GM21786 (cell line): ENCODE measurements at regions not wholly inside any gene's neighbourhood (a gene's known extent, or its start where the extent isn't known, plus 50 kb on each side); places are given as distances from the start of the nearest gene placed in this dataset.

ENCODE experiments used
- ATAC-seq: cut with Tn5 transposase; IDR thresholded peaks from one replicate; pipeline ENCODE4 v1.9.1; 2021; ENCODE audit not compliant: unreplicated experiment

DNA sequence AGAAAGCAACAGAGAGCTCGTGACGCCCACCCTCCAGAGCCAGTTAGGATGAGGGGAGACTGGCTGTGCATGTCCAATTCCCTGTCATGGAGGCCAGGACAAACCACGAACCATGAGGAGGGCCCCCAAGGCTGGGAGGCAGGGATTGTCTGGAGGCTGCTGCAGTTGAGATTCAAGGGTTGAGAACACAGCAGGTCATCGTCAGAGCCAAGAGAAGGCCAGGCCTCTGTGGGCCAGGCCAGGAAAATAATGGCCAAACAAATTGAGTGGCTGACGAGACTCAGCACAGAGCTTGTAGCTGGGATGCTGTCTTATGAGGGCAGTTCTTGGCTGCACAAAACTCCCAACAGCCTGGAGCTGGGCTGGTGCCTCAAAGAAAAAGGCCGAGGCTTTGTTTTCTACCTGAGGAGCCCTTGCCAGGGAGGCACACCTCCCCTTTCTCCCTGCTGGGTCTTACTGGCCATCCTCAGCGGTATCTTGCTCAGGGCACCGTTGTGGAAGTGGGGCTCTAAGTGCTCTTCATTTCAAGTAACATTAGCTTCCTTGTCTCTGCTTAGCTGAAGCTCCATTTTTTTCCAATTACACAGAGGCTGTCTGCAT is 665.9 kb downstream of the BCL11B start:
- no peak for ATAC-seq

DNA sequence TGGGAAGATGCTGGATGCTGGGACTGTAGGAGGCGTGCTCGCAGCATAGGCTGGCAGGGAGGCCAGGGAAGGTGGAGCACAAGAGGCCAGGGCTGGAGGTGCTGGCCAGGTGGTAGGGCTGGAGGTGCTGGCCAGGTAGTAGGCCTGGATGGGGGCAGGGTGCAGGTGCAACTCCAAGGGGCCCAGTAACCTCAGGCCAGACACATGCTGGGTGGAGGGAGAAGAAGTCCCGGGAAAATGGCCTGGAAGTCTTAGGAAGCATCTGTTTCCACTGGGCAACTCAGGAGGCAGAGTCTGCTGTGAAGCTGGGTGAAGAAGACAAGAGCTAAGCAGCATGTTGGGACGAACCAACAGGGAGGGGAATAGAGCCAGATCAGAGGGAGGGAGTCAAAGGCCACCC is 665.2 kb downstream of the BCL11B start:
- no peak for ATAC-seq

DNA sequence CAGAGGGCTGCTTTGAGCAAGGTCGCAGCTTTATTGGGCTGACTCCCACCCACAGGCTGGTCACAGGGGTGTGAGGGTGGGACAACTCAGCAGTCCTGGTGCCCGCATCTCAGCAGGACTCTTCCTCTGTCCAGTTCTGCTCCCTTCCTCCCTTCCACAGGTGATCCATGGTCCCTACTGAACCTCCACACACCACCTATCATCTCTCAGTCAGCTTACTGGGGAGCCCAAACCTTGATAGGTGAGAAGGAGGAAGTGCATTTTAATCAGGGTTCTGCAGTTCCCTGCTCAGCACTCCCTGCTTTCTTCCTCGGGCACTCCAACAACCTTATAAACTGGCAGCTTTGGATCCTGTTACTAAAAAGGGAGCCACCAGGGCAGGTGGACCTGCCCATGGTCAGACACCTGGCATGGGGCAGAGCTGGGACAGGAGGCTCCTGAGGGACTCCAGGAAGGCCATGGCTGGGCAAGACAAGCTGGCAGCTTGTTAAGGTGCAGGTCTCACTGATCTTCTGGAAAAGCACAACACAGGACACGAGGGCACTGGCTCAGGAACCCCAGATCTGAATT is 664.6 kb downstream of the BCL11B start:
- no peak for ATAC-seq

DNA sequence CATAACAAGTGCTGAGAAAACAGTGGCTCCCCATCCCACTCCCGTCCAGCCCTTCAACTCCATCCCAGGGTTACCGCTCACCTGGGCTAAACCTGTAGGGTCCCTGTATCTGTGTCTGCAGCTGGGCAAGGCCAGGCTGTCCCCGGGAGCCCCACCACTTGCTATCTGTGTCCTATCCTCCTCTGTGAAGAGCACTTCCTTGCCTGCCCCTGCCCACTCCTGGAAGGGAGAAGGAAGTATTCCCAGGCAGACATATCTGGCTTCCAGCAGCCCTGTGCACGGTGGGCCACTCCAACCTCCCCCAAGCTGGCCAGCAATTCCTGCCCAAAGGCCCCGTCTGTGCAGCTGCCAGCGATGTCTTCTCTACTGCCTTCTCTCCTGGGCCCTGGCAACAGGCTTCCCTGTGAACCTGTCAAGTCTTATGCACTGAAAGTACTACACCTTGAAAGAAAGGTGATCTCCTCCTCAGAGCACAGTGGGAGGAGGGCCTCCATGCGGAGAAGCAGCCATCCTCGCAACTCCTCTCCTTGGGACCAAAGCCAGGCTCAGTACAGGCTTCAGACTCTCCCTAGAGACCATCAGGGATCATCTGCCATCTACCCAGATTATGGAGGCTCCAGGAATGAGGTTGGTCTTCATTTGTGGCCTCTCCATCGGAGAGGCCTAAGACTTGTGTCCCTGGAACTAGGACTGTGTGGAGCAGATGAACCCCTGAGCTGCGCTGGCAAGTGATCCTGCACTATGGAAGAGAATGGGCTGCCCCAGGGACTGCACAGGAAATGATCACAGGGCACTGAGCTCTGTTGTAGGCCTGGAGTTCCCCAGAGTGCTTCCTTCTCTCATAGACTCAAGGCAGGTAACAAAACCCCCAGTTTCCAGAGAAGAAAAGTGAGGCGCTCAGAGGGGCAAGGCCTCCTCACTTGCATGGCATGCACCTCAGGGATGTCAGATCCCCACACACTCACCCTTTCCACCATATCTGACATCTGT is 663.6 kb downstream of the BCL11B start:
- no peak for ATAC-seq

DNA sequence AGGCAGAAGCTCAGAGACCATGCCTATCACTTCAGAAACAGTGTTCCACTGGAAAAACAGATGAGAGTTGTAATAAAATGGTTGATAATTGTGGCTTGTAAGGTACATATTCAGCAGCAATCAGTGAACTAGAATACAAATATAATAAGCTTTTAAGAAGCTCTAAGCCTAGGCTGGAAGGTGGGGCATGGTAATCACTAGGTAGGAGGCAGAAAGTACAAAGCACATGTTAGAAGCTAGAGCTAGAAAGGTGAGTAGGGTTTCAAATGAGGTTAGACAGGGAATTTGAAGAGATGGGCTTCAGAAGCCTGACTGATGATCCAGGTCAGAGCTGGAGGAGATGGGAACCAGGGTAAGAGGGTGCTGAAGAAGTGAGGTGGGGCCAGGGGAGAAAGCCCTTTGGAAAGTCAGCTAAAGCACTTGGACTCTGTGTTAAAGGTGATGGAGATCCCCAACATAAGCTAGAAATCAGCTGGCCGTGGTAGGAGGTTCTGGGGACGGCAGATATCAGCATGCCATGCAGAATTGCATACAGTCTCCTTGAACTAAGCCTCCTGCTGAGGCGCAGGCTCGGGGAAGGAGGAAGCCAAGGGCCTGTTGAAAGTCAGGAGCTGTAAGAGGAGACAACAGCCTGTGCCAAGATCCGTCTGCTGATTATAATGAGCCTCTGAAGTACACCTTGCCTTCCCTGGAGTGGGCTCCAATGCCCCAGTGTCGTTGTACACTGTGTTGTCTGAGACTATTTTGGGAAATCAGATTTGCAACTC is 659.4 kb downstream of the BCL11B start:
- ATAC-seq: no peak

DNA sequence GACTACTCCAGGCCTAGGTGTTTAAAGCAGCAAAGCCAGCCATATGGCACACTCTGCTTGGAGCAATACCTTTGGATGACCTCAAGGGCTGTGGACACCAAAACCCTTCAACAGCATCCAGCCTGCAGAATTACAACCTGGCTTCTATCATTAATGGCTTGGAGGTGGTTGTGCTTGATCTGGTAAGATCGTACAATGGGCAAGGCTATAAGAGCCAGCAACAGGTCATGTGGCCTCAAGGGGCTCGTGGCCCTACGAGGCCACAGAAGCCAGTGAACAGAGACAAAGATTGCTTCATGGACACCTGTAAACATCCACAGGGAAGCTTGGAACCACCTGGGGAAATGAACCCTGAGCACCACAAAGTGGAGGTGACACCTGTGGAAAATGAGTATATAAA is 657.3 kb downstream of the BCL11B start:
- ATAC-seq: no peak

DNA sequence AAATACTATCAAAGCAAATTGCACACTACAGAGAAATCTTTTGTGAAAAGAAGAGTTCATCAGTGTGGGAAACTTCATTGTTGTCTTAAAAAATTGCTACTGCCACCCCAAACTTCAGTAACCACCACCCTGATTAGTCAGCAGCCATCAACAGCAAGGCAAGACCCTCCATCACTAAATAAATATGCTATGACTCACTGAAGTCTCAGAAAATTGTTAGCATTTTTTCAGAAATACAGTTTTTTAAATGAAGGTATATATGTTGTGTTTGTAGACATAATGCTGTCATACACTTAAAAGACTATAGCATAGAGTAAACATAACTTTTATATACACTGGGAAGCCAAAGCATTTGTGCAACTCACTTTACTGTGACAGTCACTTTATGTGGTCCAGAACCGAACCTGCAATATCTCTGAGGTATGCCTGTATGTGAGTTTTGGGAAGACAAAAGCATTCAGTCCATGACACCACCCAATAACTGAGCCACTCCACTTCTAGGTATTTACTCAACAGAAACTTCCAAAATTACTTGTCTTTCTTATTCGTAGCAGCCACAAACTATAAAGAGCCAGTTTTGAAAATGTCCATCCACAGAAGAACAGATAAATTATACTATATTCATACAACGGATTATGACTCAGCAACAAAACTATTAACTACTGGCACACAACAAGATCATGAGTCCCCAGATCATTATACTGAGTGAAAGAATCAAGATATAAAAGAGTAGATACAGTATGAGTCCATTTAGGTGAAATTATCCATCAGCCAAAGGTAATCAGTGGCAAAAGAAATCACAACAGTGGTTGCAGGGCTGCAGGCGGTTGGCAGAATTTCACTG is 649.6 kb downstream of the BCL11B start:
- no peak for ATAC-seq

DNA sequence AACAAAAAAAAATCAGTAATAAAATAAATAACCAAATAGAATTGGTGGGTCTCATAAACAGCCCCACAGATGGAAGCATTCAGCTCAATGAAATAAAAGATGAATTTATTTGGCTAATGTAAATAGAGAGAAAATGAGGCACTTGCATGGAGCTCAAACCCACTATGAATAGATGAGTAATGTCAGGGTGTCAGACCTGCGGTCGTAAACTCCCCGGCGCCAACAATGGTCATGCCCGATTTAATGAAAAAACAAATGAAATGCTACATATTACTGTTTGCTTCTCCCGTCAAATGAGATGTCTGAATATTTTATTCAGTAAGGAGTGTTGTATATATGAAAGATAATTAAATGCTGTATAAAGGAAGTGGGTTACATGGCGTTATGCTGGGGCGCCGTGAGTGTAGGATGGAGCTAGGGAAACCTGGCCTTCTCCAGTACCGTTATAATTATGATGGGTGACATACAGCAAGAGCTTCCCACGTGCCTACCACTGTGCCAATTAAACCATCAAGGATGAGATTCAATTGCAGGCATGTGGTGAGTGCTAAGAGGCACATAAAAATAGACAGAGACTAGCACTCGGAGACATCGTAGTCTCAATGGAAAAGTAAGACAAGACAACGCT is 648.1 kb downstream of the BCL11B start:
- no peak for ATAC-seq

DNA sequence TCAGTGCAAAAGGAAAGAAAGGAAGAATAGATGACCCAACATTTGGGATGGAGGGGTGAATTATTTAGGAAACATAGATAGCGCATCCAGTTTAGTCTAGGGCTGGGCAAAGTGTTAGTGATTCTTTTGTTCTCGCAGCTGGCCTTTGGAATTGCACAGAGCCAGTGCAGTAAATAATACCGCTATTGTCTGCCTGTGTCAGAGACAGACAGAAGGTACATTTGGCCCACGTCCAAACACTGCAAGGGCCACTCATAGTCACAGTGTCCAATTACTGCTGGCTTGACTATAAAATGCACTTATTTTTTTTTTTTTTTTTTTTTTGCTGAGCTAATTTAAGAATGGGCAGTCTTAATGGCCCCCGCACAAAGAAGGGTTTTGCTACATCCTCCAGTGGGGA is 638.6 kb downstream of the BCL11B start:
- ATAC-seq: no peak

DNA sequence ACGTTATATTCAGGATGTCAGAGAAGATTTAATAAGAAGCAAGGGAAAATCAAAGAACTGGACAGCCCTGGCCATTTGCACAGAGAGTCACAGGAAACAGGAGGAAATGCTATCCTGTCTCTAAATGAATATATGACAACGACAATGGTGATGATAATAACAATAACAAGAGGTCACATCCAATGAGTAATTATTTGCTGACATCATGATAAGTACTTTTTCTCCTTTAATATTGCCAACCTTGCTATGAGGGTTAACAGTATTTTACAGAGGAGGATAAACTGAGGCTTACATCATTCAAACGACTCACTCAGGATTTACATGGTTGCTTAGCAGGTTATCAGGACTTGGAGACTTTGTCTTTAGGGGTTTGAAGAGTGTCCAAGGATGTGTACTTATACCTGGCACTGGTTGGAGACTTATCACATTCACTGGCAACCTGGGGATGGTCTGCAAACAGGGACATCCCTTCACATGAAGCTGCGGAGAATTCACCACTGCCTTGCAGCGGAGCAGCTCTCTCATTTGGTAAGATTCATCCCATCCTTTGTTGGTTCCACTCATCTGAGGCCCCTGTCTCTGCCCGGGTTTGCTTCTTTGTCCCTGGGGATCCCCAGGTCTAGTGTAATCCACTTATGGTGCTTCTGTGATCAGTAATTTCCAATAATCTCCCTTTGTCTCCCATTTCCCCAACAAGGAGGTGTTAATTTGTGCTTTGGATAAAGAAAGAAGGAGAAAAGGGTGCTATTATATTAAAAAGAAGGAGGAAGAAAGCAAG is 637.8 kb downstream of the BCL11B start:
- ATAC-seq: no peak

DNA sequence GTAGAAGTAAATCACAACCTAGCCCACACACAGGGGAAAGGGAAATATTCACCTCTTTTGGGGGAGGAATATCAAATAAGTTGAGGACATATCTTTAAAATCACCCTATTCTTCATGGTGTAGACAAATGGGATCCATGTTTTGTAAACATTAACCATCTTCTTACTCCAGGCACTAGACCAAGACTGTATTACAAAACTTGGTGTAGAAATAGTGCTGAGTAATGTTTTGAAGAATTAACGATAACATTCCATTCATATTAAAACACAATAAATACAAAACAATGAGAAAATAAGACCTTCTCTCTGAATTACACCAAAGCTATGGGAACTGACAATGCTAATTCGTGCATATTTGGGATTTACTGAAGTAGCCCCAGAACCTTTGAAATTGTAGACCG is 633.6 kb downstream of the BCL11B start:
- no peak for ATAC-seq

DNA sequence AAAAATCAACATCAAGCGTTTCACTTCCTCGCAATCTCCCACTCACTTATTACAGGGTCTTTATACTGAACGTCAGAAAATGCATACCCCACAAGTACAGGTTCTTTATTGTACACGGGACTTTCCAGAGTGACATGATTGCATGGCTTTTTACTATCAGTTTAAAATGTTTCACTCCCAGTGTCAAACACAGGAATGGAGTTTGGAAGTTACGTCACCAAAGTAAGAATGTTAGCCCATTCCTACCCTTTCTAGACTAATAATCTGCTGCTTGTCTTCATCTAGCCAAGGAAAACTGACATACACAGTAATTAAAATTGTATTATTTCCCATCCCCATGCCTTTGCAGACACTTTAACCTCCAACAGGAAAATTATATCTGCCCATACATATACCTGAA is 624.2 kb downstream of the BCL11B start:
- no peak for ATAC-seq

DNA sequence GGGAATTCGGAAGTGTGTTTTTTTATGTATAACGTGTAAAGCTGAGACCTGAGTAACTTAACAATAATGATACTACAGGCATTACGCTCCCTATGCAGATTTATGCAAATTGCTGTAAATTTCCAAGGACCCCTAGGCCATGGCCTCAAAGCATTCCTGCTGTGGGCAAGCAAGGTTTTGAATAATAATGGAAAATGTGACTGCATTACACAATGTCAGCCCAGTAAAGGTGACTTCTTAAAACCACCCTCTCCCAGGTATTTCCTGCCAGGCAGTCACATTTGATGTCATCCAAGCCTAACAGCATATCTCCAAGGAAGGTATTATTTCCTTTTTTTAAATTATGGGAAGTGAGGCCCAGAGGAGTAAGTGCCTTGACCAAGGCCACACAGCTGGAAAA is 621.0 kb downstream of the BCL11B start:
- no peak for ATAC-seq

DNA sequence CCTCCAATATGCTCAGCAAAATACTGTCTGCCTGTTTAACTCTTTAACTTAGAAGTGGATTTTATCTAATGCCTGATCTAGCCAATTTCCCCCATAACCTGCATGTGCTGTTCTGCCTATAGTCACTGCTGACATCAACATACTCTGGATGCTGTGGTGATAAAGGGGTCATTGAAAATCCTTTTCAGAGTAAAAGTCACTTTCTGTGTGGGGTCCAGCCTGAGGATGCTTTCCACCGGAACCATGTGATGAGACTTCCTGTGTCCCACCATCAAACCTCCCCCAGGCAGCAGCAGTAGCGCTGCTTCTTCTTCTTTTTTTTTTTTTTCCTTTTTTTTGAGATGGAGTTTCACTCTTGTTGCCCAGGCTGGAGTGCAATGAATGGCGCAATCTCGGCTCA is 607.0 kb downstream of the BCL11B start:
- no peak for ATAC-seq

DNA sequence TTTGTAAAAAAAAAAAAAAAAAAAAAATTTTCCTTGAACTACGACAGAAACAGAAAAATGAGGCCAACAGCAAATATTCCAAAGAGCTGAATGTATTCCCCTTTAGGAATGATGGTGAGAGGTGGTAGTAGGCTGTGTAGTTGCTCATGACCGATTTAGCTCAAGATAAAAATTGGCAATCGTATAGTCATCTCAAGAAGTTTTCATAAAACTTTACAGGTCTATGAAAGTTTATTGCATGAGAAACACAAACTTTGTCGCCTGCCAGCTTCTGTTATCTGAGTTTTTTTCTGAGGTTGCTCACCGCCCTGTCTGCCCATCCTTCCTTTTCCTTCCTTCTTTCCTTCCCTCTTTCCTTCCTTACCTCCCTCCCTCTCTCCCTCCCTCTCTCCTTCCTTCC is 605.5 kb downstream of the BCL11B start:
- ATAC-seq: no peak

DNA sequence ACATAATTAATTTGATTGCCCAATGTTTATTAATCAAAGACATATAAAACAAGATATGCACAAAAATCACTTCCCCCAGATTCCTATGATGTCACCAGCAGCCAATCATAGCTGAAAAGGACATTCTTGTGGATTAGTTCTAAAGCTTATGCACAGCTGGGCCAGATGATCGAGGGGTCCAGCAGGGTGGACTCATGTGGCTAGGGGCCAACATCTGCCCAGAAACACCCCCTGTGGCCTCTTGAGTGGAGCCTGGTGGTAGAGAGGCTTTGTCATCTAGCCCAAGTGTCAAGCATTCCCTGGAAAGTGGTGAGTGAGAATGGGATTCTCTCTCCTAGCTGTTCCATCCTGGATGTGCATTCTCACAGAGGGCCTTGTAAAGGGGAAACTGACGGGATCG is 590.0 kb downstream of the BCL11B start:
- ATAC-seq: no peak

DNA sequence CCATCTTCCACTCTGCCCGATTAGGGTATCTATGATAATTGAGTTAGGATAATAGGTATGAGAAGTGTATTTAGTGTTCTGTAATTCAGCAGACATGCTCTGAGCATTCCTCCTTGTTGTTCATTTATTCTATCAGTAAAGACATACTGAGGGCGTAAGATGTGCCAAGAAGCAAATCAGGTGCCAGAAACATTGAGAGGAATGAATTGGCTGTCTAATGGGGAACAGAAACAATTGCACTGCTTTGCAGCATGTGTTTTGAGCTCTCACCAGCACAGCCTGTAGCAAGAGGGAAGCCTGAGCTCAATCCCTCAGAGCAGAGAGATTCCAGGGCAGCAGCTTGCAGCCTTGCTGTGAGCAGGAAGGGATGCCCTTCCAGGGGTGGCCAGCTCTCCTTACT is 589.3 kb downstream of the BCL11B start:
- ATAC-seq: no peak

DNA sequence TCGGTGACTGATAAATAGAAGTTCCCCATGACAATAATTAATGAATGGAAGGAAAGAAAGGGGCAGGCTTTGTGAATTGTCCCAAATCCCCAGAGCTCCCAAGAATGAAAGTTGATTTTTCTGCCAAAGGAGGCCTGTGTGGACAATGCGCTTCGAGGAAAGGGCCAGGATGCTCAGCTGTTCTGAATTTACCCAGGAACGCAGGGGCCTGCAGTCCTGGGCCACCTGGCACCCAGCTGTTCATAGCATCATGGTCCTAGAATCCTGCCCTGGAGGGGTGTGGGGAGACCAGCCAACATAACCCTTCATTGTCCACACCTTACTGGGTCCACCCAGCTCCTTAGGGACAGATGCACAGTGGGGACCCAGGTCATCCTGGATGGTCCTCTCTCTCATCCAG is 587.5 kb downstream of the BCL11B start:
- no peak for ATAC-seq

DNA sequence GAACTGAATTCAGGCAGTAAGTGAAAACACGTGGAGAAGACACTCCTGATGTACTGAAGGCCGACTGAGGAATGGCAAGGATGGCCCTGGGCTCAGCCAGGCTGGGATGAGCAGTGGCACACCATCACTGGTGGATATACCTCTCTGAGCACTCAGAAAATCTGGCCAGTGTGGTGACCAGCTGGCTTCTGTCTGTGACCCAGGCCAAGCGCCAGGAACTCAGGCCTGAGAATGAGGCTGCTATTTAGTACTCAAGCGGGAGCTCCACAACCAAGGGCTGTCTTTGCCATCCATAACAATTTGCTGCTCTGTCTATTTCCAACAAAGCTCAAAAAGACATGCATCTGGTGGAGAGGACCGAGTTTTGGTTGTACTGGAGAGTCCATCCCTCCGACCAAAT is 586.3 kb downstream of the BCL11B start:
- ATAC-seq: no peak
